GM23338 (cell line): ENCODE measurements at regions not wholly inside any gene's neighbourhood (a gene's known extent, or its start where the extent isn't known, plus 50 kb on each side); places are given as distances from the start of the nearest gene placed in this dataset.

Experiments used
- ATAC-seq: fragments of 200-7000 bp; cut with Tn5 transposase; 3 replicates; pipeline ENCODE4 v1.9.1; 2020
- DNase-seq: peaks from one replicate; pipeline ENCODE4 v3.0.0-alpha.2; 2015; ENCODE audit warnings: low spot score
- H2AFZ ChIP-seq: fragments of 200-600 bp; sonication (generic); 2 replicates; pipeline ENCODE4 v1.8.0; 2016; ENCODE audit warnings: antibody characterized with exemption, mild to moderate bottlenecking, moderate library complexity
- H3F3A ChIP-seq: fragments of 200-600 bp; sonication (generic); replicated peaks from 2 replicates; pipeline ENCODE4 v1.8.0; 2017; ENCODE audit warnings: antibody characterized with exemption, mixed run types, low read depth
- H3K27ac ChIP-seq: fragments of 200-600 bp; sonication (generic); 2 replicates; pipeline ENCODE4 v1.6.1; 2016; ENCODE audit warnings: low read depth
- H3K27me3 ChIP-seq: fragments of 200-600 bp; sonication (generic); 2 replicates; pipeline ENCODE4 v1.8.0; 2016; ENCODE audit warnings: mild to moderate bottlenecking, mixed run types, moderate library complexity; ENCODE audit not compliant: insufficient read depth
- H3K36me3 ChIP-seq: fragments of 200-600 bp; sonication (generic); 2 replicates; pipeline ENCODE4 v1.8.0; 2016; ENCODE audit warnings: mild to moderate bottlenecking; ENCODE audit not compliant: insufficient read depth
- H3K4me1 ChIP-seq: fragments of 200-600 bp; sonication (generic); 2 replicates; pipeline ENCODE4 v1.8.0; 2016; ENCODE audit warnings: mild to moderate bottlenecking, moderate library complexity; ENCODE audit not compliant: insufficient read depth
- H3K4me2 ChIP-seq: fragments of 200-600 bp; sonication (generic); 2 replicates; pipeline ENCODE4 v1.7.1; 2017; ENCODE audit warnings: mixed run types
- H3K4me3 ChIP-seq: fragments of 200-600 bp; sonication (generic); 2 replicates; pipeline ENCODE4 v1.6.1; 2016; ENCODE audit warnings: mixed run types
- H3K79me2 ChIP-seq: fragments of 200-600 bp; sonication (generic); replicated peaks from 2 replicates; pipeline ENCODE4 v1.8.0; 2017; ENCODE audit warnings: mild to moderate bottlenecking; ENCODE audit not compliant: insufficient read depth
- H3K9me2 ChIP-seq: fragments of 200-600 bp; sonication (generic); 2 replicates; pipeline ENCODE4 v1.8.0; 2017; ENCODE audit not compliant: insufficient read depth
- H4K20me1 ChIP-seq: fragments of 200-600 bp; sonication (generic); replicated peaks from 2 replicates; pipeline ENCODE4 v1.8.0; 2017; ENCODE audit warnings: mild to moderate bottlenecking; ENCODE audit not compliant: insufficient read depth
- H3K27ac Mint-ChIP-seq: 2 replicates; pipeline ENCODE4 v1.8.0; 2020; ENCODE audit warnings: inconsistent platforms, mild to moderate bottlenecking, moderate library complexity, mixed read lengths
- H3K27me3 Mint-ChIP-seq: 3 replicates; pipeline ENCODE4 v1.8.0; 2022; ENCODE audit warnings: low read depth, mild to moderate bottlenecking, moderate library complexity, mixed read lengths, inconsistent platforms; ENCODE audit not compliant: insufficient read depth, poor library complexity
- H3K36me3 Mint-ChIP-seq: 3 replicates; pipeline ENCODE4 v1.8.0; 2021; ENCODE audit warnings: low read depth, mild to moderate bottlenecking, inconsistent platforms, moderate library complexity, mixed read lengths
- H3K4me1 Mint-ChIP-seq: 3 replicates; pipeline ENCODE4 v1.8.0; 2020; ENCODE audit warnings: mild to moderate bottlenecking, inconsistent platforms, mixed read lengths
- H3K4me3 Mint-ChIP-seq: 3 replicates; pipeline ENCODE4 v1.8.0; 2021; ENCODE audit warnings: moderate library complexity, mild to moderate bottlenecking, inconsistent platforms, mixed read lengths
- H3K9me3 Mint-ChIP-seq: 3 replicates; pipeline ENCODE4 v1.8.0; 2020; ENCODE audit warnings: moderate library complexity, mild to moderate bottlenecking, inconsistent platforms, mixed read lengths
- CREB1 ChIP-seq: fragments of 250-450 bp; sonication (Bioruptor Pico); IDR thresholded peaks from 2 replicates; pipeline ENCODE4 v1.5.0; 2020; ENCODE audit warnings: low read depth, mild to moderate bottlenecking, moderate library complexity
- CTCF ChIP-seq, 2 experiments: fragments of 200-600 bp in 1 of 2; sonication (generic) in 1 of 2; conservative IDR thresholded peaks; 2 replicates each; pipeline versions ENCODE4 v1.5.1 to v1.6.1; 2016 to 2017; ENCODE audit warnings: antibody characterized with exemption in 2 of 2, low read depth in 2 of 2, mild to moderate bottlenecking in 2 of 2, moderate library complexity in 1 of 2
- ETS1 ChIP-seq: IDR thresholded peaks from 2 replicates; pipeline ENCODE4 v1.6.1; 2016; ENCODE audit warnings: antibody characterized with exemption
- JUNB ChIP-seq: IDR thresholded peaks from one replicate; pipeline ENCODE4 v1.6.1; 2016; ENCODE audit warnings: antibody characterized with exemption; ENCODE audit not compliant: unreplicated experiment
- POLR2AphosphoS5 ChIP-seq: IDR thresholded peaks from 2 replicates; pipeline ENCODE4 v1.6.1; 2016; ENCODE audit warnings: antibody characterized with exemption, low read depth
- REST ChIP-seq: IDR thresholded peaks from one replicate; pipeline ENCODE4 v1.6.1; 2018; ENCODE audit warnings: antibody characterized with exemption; ENCODE audit not compliant: unreplicated experiment
- STAT1 ChIP-seq: IDR thresholded peaks from one replicate; pipeline ENCODE4 v1.6.1; 2016; ENCODE audit warnings: antibody characterized with exemption; ENCODE audit not compliant: unreplicated experiment
- ZNF114 ChIP-seq: fragments of 250-450 bp; sonication (Bioruptor Pico); IDR thresholded peaks from 2 replicates; pipeline ENCODE4 v1.5.0; 2020; ENCODE audit warnings: mild to moderate bottlenecking, moderate library complexity
- ZNF331 ChIP-seq: fragments of 250-450 bp; sonication (Bioruptor Pico); IDR thresholded peaks from 2 replicates; pipeline ENCODE4 v1.5.0; 2020; ENCODE audit warnings: low read depth, mild to moderate bottlenecking, moderate library complexity
- ZNF462 ChIP-seq: fragments of 250-450 bp; sonication (Bioruptor Pico); IDR thresholded peaks from 2 replicates; pipeline ENCODE4 v1.5.0; 2020; ENCODE audit warnings: mild to moderate bottlenecking, moderate library complexity

- Histone ChIP-seq H2AFZ (peak overlapping the region; percentile 14; the same call in 1 of the 2 replicates), H3K4me1 (no peaks in the 10 kb centered on the region), H3F3A (no peaks in the 10 kb centered on the region), H3K36me3 (no peaks in the 10 kb centered on the region), H3K4me3 (no peak overlapping the region), H3K27me3 (no peaks in the 10 kb centered on the region), H3K4me2 (no peak overlapping the region), H3K79me2 (no peaks in the 10 kb centered on the region), H3K9me2 (no peaks in the 10 kb centered on the region), H4K20me1 (no peaks in the 10 kb centered on the region), H3K27ac (no peak overlapping the region)
- H3K27ac Mint-ChIP-seq = no peak overlapping the region
- TF ChIP-seq CTCF (conservative IDR thresholded peaks at IDR 0.05; ENCODE audit: low read depth in 2 of 2) = peak; percentile 33 to 70
- TF ChIP-seq ZNF114 (CRISPR knock-in tag) = no peak
- peak; percentile 70; the same call in 1 of the 2 replicates for TF ChIP-seq ZNF462 (CRISPR knock-in tag)
- TF ChIP-seq CREB1 (CRISPR knock-in tag) = no peak
- peak; percentile 64 for DNase-seq
- no peaks in the 10 kb centered on the region for H3K4me1 Mint-ChIP-seq
- H3K36me3 Mint-ChIP-seq = no peaks in the 10 kb centered on the region
- peak; percentile 93 for ATAC-seq
- H3K27me3 Mint-ChIP-seq = no peaks in the 10 kb centered on the region
- H3K9me3 Mint-ChIP-seq = no peaks in the 10 kb centered on the region
- H3K4me3 Mint-ChIP-seq = no peak overlapping the region
Measured at GRCh38 chr5:165805756-165806155, 2300.3 kb downstream of the MAT2B start.

GRCh38 chr5:165808335-165808734 lies 2302.9 kb downstream of the MAT2B start:
- no peaks in the 10 kb centered on the region for H4K20me1 ChIP-seq
- H3K27me3 ChIP-seq = no peaks in the 10 kb centered on the region
- DNase-seq (no peak), ATAC-seq (no peak)
- H3K4me1 ChIP-seq = no peaks in the 10 kb centered on the region
- H3K36me3 ChIP-seq = no peaks in the 10 kb centered on the region
- no peak overlapping the region for H2AFZ ChIP-seq
- H3K27ac ChIP-seq = no peak overlapping the region
- no peaks in the 10 kb centered on the region for H3K79me2 ChIP-seq
- Mint-ChIP-seq H3K36me3 (no peaks in the 10 kb centered on the region), H3K27ac (no peak overlapping the region), H3K27me3 (no peaks in the 10 kb centered on the region), H3K4me1 (no peaks in the 10 kb centered on the region), H3K9me3 (no peaks in the 10 kb centered on the region), H3K4me3 (no peak overlapping the region)
- no peaks in the 10 kb centered on the region for H3K9me2 ChIP-seq
- no peaks in the 10 kb centered on the region for H3F3A ChIP-seq
- no peak overlapping the region for H3K4me3 ChIP-seq
- H3K4me2 ChIP-seq = no peak overlapping the region
- TF ChIP-seq JUNB = no peak
- TF ChIP-seq POLR2AphosphoS5 = no peak
- no peak for TF ChIP-seq CREB1 (CRISPR knock-in tag)
- no peak for TF ChIP-seq REST
- no peak for TF ChIP-seq ETS1
- no peak for TF ChIP-seq ZNF114 (CRISPR knock-in tag)
- no peak for TF ChIP-seq STAT1
- TF ChIP-seq ZNF331 = no peak
